Fibroblast of villous mesenchyme (primary cell): ENCODE measurements at regions not wholly inside any gene's neighbourhood (a gene's known extent, or its start where the extent isn't known, plus 50 kb on each side); places are given as distances from the start of the nearest gene placed in this dataset.
"Not testable (repeated sequence)": the region's sequence is repeated elsewhere in the genome, so short reads cannot be mapped to it uniquely, and the experiment has no call there.

Source experiments
- DNase-seq: peaks from one replicate; pipeline ENCODE4 v3.0.0-alpha.2; 2010; ENCODE audit warnings: low read depth
- H3K4me3 ChIP-seq: 2 replicates; pipeline ENCODE4 v1.5.1; 2011; ENCODE audit warnings: low read depth, mild to moderate bottlenecking, low read length
- TF ChIP-seq, protein P1 (sequence below): IDR thresholded peaks from 2 replicates; pipeline ENCODE4 v1.5.1; 2012; ENCODE audit warnings: low read depth, mild to moderate bottlenecking, low read length; ENCODE audit not compliant: insufficient read depth

DNA sequence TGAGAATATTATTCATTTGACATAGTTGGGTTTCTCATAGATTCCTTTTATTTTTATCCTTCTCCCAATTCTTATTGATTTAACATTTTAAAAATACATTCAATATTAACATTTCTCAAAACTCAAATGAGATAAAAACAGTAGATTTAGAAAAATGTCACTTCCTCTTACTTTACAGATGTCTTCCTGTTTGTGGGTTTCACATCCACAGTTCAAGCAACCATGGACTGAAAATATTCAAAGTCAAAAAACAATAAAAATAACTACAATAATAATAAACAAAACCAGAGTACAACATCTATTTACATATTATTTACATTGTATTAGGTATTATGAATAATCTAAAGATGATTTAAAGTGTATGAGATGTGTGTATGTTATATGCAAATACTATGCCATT is 111.3 kb upstream of the SLC16A7 start:
- no peak overlapping the region for H3K4me3 ChIP-seq
- no peak for DNase-seq
- TF ChIP-seq, protein P1, sequence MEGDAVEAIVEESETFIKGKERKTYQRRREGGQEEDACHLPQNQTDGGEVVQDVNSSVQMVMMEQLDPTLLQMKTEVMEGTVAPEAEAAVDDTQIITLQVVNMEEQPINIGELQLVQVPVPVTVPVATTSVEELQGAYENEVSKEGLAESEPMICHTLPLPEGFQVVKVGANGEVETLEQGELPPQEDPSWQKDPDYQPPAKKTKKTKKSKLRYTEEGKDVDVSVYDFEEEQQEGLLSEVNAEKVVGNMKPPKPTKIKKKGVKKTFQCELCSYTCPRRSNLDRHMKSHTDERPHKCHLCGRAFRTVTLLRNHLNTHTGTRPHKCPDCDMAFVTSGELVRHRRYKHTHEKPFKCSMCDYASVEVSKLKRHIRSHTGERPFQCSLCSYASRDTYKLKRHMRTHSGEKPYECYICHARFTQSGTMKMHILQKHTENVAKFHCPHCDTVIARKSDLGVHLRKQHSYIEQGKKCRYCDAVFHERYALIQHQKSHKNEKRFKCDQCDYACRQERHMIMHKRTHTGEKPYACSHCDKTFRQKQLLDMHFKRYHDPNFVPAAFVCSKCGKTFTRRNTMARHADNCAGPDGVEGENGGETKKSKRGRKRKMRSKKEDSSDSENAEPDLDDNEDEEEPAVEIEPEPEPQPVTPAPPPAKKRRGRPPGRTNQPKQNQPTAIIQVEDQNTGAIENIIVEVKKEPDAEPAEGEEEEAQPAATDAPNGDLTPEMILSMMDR = no peak

DNA sequence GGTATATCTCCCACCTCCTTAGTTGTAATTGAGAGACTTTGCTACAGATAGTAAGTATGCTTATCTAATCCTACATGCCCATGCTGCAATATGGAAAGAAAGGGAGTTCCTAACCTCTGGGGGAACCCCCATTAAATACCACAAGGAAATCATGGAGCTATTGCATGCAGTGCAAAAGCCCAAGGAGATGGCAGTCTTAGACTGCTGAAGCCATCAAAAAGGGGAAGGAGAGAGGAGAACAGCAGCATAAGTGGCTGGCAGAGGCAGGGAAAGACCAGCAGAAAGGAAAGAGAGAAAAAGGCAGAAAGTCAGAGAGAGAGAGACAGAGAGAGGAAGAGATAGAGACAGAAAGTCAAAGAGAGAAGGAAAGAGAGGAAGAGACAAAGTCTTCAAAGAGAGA is 121.6 kb upstream of the SLC16A7 start:
- not testable (repeated sequence) for DNase-seq, H3K4me3 ChIP-seq

DNA sequence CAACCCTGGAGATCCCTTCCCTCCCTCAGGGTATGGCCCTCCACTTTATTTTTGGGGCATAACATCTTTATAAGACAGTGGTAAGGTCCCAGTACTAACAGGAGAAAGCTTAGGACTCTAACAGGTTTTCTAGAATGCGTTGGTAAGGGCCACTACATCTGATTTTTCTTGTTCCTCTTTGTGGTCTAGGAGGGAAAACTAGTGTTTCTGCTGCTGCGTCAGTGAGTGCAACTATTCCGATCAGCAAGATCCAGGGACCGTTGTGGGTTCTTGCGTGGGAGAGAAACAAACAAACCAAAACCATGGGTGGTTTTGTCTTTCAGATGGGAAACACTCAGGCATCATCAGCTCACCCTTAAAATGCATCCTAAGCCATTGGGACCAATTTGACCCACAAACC is 123.6 kb upstream of the SLC16A7 start:
- TF ChIP-seq, protein P1 = no peak
- no peak overlapping the region for H3K4me3 ChIP-seq
- DNase-seq = no peak

DNA sequence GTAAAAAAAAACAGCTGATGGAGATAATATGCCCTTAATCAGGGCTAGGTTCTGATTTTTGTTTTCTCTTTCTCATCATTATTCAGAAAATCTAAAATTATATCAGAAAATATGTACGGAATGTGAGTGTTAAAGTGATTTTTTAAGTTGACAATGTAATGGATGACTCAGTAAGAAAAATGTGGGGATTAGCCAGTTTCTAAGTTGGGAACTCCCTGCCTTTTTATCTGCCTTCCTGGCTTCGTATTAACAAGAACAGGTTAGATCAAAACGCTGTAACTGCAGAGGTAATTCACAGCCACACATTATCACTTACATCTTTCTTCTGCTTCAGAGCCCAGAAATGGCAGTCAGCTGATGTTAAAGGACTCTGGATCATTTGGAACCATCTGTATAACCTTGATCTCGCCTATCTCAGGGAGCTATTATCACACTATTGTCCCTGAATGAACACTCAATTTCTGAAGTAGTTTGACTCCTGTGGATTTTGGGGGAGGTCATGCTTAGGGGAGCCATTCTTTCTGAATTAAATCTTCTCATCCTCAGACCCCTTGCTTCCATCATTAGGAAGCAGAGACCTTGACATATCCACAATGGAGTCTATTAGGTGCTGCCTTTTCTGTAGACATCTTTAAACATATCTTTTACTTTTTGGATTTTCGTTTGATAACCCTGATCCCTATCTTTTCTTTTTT is 135.7 kb upstream of the SLC16A7 start:
- TF ChIP-seq, protein P1 = no peak
- peak; percentile 10 for DNase-seq
- H3K4me3 ChIP-seq = no peak overlapping the region

DNA sequence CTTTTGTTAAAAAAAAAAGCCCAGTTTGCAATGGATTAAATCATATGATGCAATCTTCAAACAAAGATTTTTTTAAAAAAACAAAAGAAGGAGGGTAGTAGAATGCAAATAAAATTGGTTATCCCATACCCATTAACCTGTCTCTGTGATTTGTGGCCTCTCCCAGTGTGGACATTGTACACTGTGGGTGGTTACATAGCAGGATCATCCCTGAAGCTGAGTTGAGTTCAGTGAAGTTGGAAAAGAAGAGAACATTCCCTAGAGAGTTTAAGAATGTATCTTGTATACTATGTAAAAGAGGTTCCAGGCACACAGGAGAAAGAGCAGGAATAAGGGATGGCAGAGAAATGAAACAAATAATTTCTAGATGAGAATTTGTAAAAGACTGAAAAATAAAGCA is 142.4 kb upstream of the SLC16A7 start:
- TF ChIP-seq, protein P1 = no peak
- DNase-seq = peak; percentile 45
- H3K4me3 ChIP-seq = no peak overlapping the region

DNA sequence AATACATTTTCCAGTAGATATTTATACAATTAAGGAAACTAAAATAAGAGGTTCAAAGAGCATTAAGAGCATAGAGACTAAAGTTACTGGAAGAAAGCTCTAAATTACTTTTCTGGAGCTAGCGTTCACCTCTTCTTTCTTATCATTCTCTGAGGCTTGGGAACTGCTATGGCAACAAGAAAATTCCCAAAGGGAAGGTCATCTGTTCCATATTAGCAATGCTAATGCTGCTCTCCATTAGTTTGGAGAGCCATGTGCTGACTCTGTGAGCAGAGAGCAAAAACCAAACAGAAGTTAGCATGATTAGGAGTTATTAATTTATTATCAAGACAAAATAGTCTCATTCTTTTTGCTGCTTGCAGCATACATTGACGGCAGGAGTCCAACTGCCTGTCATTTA is 143.1 kb upstream of the SLC16A7 start:
- H3K4me3 ChIP-seq = no peak overlapping the region
- TF ChIP-seq, protein P1 = no peak
- peak; percentile 4 for DNase-seq

DNA sequence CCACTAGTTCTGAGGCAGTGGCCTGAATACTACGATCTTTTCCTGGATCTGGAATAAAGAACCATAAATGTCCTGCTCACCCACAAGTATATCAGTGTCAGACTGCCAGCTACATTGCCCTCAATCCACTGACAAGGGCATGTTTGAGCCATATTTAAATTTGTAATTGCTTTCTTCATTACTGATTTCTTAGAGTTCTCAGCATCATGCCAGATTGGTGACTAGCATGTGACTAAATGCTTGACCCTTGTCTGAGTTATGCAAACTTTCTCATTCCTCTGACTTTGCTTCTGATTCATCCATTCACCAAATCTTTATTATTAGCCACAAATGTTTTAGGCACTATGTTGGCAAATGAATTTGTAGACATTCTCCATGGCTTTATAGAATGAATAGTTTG is 143.6 kb upstream of the SLC16A7 start:
- H3K4me3 ChIP-seq = no peak overlapping the region
- peak; percentile 53 for DNase-seq
- TF ChIP-seq, protein P1 = no peak
